ENCODE measurements at regions not wholly inside any gene's neighbourhood (a gene's known extent, or its start where the extent isn't known, plus 50 kb on each side); places are given as distances from the start of the nearest gene placed in this dataset.

GRCh38 chr16:65468133-65468532, 346.3 kb upstream of the CDH11 start:
- H2BK20ac ChIP-seq (ENCODE audit: low read length), result no peak overlapping the region
- no peaks in the 10 kb centered on the region for H3K79me2 ChIP-seq (ENCODE audit: control insufficient read depth in 1 of 2, insufficient read depth in 2 of 2, low read length in 2 of 2)
- H4K5ac ChIP-seq (ENCODE audit: insufficient read length, low read depth, low read length), result no peak overlapping the region
- H3K23ac ChIP-seq (ENCODE audit: insufficient read length), result no peak overlapping the region
- no peak overlapping the region for H3K18ac ChIP-seq (ENCODE audit: extremely low read depth, low read length)
- H3K36me3 ChIP-seq (ENCODE audit: control insufficient read depth in 2 of 4, insufficient read depth in 4 of 4, low read length in 3 of 4), result no peaks in the 10 kb centered on the region
- no peaks in the 10 kb centered on the region for H3K79me1 ChIP-seq (ENCODE audit: low read depth, low read length)
- H3K23me2 ChIP-seq (ENCODE audit: low read depth, low read length), result no peaks in the 10 kb centered on the region
- H4K8ac ChIP-seq (ENCODE audit: extremely low read depth, insufficient read depth, low read length), result no peak overlapping the region
- no peak overlapping the region for H2BK120ac ChIP-seq (replicated peaks; ENCODE audit: low read depth, low read length)
- no peak overlapping the region for H3K27ac ChIP-seq (ENCODE audit: low read depth, low read length)
- CTCF ChIA-PET (ENCODE audit: partially characterized antibody), result no interaction called here
- 95% methylated on average over 1 of the region's 1 CpG; no CpG with 5 or more reads in 1 of the 2 experiments for WGBS, 2 experiments (ENCODE audit: extremely low coverage in 1 of 2, insufficient coverage in 1 of 2, insufficient read length in 1 of 2, insufficient replicate concordance in 2 of 2, low coverage in 1 of 2, low lambda C conversion rate in 2 of 2, missing lambda C conversion rate in 1 of 2)
- H3K4me2 ChIP-seq (ENCODE audit: insufficient read depth in 1 of 2, low read depth in 2 of 2, low read length in 2 of 2), result no peak overlapping the region
- H3K4me3 ChIP-seq (ENCODE audit: extremely low read depth in 1 of 4, insufficient read depth in 2 of 4, low read depth in 3 of 4, low read length in 4 of 4), result no peak overlapping the region
- no peaks in the 10 kb centered on the region for H3K4me1 ChIP-seq (replicated peaks in 1 of 4; ENCODE audit: control insufficient read depth in 3 of 4, insufficient read depth in 4 of 4, low read length in 3 of 4)
- H3K4ac ChIP-seq (replicated peaks; ENCODE audit: insufficient read length, low read depth, low read length), result no peak overlapping the region
- H2BK15ac ChIP-seq (ENCODE audit: low read length), result no peak overlapping the region
- no peak overlapping the region for H3K56ac ChIP-seq (replicated peaks; ENCODE audit: insufficient read length, low read depth, low read length)
- no peak for FAIRE-seq
- no peaks in the 10 kb centered on the region for H4K20me1 ChIP-seq (replicated peaks in 1 of 2; ENCODE audit: control insufficient read depth in 1 of 2, insufficient read depth in 2 of 2, low read length in 2 of 2)
- no peak overlapping the region for H2AK5ac ChIP-seq (ENCODE audit: low read depth, low read length)
- no peak for DNase-seq (ENCODE audit: low read depth in 1 of 2, low spot score in 2 of 2)
- POLR2A ChIA-PET (ENCODE audit: partially characterized antibody), result no interaction called here
- TF ChIP-seq JUND (IDR thresholded peaks at IDR 0.05; ENCODE audit: low read length) (no peak), EZH2 (IDR thresholded peaks at IDR 0.05; ENCODE audit: low read depth, low read length, severe bottlenecking) (no peak), MAFK (IDR thresholded peaks at IDR 0.05; ENCODE audit: low read depth, low read length) (no peak), POU5F1 (IDR thresholded peaks at IDR 0.05; ENCODE audit: low read depth, low read length) (no peak), TAF7 (optimal IDR thresholded peaks at IDR 0.05; ENCODE audit: borderline replicate concordance, low read depth, low read length) (no peak), ASH2L (IDR thresholded peaks at IDR 0.05; ENCODE audit: low read length) (no peak), CHD2 (IDR thresholded peaks at IDR 0.05; ENCODE audit: low read length) (no peak), RBBP5 (IDR thresholded peaks at IDR 0.05; ENCODE audit: borderline replicate concordance, low read depth, low read length) (no peak), RNF2 (IDR thresholded peaks at IDR 0.05; ENCODE audit: borderline replicate concordance, low read depth, low read length, missing control alignments, poor library complexity, severe bottlenecking) (no peak), CBX8 (IDR thresholded peaks at IDR 0.05; ENCODE audit: borderline replicate concordance, low read depth, low read length) (no peak), CBX5 (IDR thresholded peaks at IDR 0.05; ENCODE audit: low read depth, low read length) (no peak), BACH1 (IDR thresholded peaks at IDR 0.05; ENCODE audit: low read length) (no peak), CTBP2 (IDR thresholded peaks at IDR 0.05; ENCODE audit: borderline replicate concordance, insufficient read depth, insufficient read length, low read length) (no peak), BRCA1 (IDR thresholded peaks at IDR 0.05; ENCODE audit: low read depth, low read length) (no peak)
- TF ChIP-seq, protein P1, sequence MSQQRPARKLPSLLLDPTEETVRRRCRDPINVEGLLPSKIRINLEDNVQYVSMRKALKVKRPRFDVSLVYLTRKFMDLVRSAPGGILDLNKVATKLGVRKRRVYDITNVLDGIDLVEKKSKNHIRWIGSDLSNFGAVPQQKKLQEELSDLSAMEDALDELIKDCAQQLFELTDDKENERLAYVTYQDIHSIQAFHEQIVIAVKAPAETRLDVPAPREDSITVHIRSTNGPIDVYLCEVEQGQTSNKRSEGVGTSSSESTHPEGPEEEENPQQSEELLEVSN (IDR thresholded peaks at IDR 0.05), result no peak
- peaks cover 0 to 1% (median 0%) of the 10 kb centered on the region in 4 experiments; a peak in 1 of 7 replicates for H3K27me3 ChIP-seq (replicated peaks in 1 of 4; ENCODE audit: control insufficient read depth in 3 of 4, extremely low read depth in 1 of 4, insufficient read depth in 3 of 4, low read length in 3 of 4)
- H2BK5ac ChIP-seq (ENCODE audit: low read depth, low read length), result no peak overlapping the region
- H3K14ac ChIP-seq (ENCODE audit: insufficient read length), result no peak overlapping the region
- no peak overlapping the region for H2AFZ ChIP-seq (ENCODE audit: low read length)
- H4K91ac ChIP-seq (replicated peaks; ENCODE audit: insufficient read length, low read length), result no peak overlapping the region
- no peak overlapping the region for H2BK12ac ChIP-seq (ENCODE audit: low read depth, low read length)
- H3K9ac ChIP-seq (replicated peaks in 1 of 4; ENCODE audit: extremely low read depth in 1 of 4, low read depth in 3 of 4, low read length in 3 of 4), result no peak overlapping the region
- H3K9me3 ChIP-seq (ENCODE audit: insufficient read depth in 2 of 2, low read depth in 1 of 2, low read length in 1 of 2), result no peaks in the 10 kb centered on the region

Measured in H1 (cell line).